Neuronal stem cell (in vitro differentiated cells): ENCODE measurements at regions not wholly inside any gene's neighbourhood (a gene's known extent, or its start where the extent isn't known, plus 50 kb on each side); places are given as distances from the start of the nearest gene placed in this dataset.

Experiments
- DNase-seq: peaks from one replicate; pipeline ENCODE4 v3.0.0-alpha.2; 2013; ENCODE audit warnings: low spot score
- H2AFZ ChIP-seq: one replicate; pipeline ENCODE4 v1.6.1; 2013; ENCODE audit warnings: mild to moderate bottlenecking, low read length, inconsistent platforms
- H2AK5ac ChIP-seq: 2 replicates; pipeline ENCODE4 v1.6.1; 2013; ENCODE audit warnings: low read depth, mild to moderate bottlenecking, inconsistent platforms, low read length, moderate library complexity, mixed read lengths
- H2BK120ac ChIP-seq: 2 replicates; pipeline ENCODE4 v1.6.1; 2013; ENCODE audit warnings: low read depth, mild to moderate bottlenecking, inconsistent platforms, low read length, moderate library complexity, mixed read lengths
- H2BK12ac ChIP-seq: one replicate; pipeline ENCODE4 v1.6.1; 2013; ENCODE audit warnings: low read length, inconsistent platforms
- H2BK15ac ChIP-seq: 2 replicates; pipeline ENCODE4 v1.6.1; 2013; ENCODE audit warnings: mild to moderate bottlenecking, low read length, inconsistent platforms, mixed read lengths
- H2BK5ac ChIP-seq: one replicate; pipeline ENCODE4 v1.6.1; 2013; ENCODE audit warnings: inconsistent platforms, mild to moderate bottlenecking, low read length, moderate library complexity
- H3K14ac ChIP-seq: one replicate; pipeline ENCODE4 v1.6.1; 2013; ENCODE audit warnings: low read length, inconsistent platforms
- H3K18ac ChIP-seq: 2 replicates; pipeline ENCODE4 v1.6.1; 2013; ENCODE audit warnings: low read length, inconsistent platforms
- H3K23ac ChIP-seq: 2 replicates; pipeline ENCODE4 v1.6.1; 2013; ENCODE audit warnings: low read depth, mild to moderate bottlenecking, mixed read lengths, low read length, inconsistent platforms; ENCODE audit not compliant: poor library complexity
- H3K27ac ChIP-seq: replicated peaks from 3 replicates; pipeline ENCODE4 v1.5.1; 2013; ENCODE audit warnings: low read length, inconsistent platforms
- H3K27me3 ChIP-seq, 3 experiments: 2 replicates each; pipeline ENCODE4 v1.6.1; 2013; ENCODE audit warnings: low read length in 3 of 3, mild to moderate bottlenecking in 2 of 3, inconsistent platforms in 1 of 3, low read depth in 1 of 3, mixed read lengths in 1 of 3, moderate library complexity in 1 of 3; ENCODE audit not compliant: control insufficient read depth in 3 of 3, insufficient read depth in 3 of 3
- H3K36me3 ChIP-seq, 2 donors: replicated peaks in 1 of 2; 2 replicates each; pipeline ENCODE4 v1.6.1; 2013; ENCODE audit warnings: low read length in 2 of 2; ENCODE audit not compliant: control insufficient read depth in 2 of 2, insufficient read depth in 2 of 2
- H3K4ac ChIP-seq: 2 replicates; pipeline ENCODE4 v1.6.1; 2013; ENCODE audit warnings: inconsistent platforms, mild to moderate bottlenecking, low read length, moderate library complexity
- H3K4me1 ChIP-seq, 2 donors: 1 replicate in 1 of 2; 2 replicates in 1 of 2; pipeline ENCODE4 v1.6.1; 2013; ENCODE audit warnings: low read length in 2 of 2, low read depth in 1 of 2; ENCODE audit not compliant: control insufficient read depth in 2 of 2, insufficient read depth in 1 of 2
- H3K4me2 ChIP-seq: one replicate; pipeline ENCODE4 v1.6.1; 2013; ENCODE audit warnings: mild to moderate bottlenecking, low read length, inconsistent platforms; ENCODE audit not compliant: insufficient read depth, poor library complexity, severe bottlenecking
- H3K4me3 ChIP-seq, 2 donors: 2 replicates each; pipeline ENCODE4 v1.5.1; 2013; ENCODE audit warnings: low read length in 2 of 2, mild to moderate bottlenecking in 2 of 2, inconsistent platforms in 1 of 2, moderate library complexity in 1 of 2
- H3K79me1 ChIP-seq: one replicate; pipeline ENCODE4 v1.6.1; 2013; ENCODE audit warnings: low read depth, mild to moderate bottlenecking, inconsistent platforms, low read length, moderate library complexity
- H3K9ac ChIP-seq: one replicate; pipeline ENCODE4 v1.6.1; 2013; ENCODE audit warnings: mild to moderate bottlenecking, low read depth, low read length, inconsistent platforms; ENCODE audit not compliant: poor library complexity
- H3K9me3 ChIP-seq, 2 donors: replicated peaks in 1 of 2; 2 replicates each; pipeline versions ENCODE3 to v1.6.1; 2013; ENCODE audit warnings: low read length in 2 of 2, mild to moderate bottlenecking in 2 of 2, inconsistent platforms in 1 of 2, low read depth in 1 of 2, mixed read lengths in 1 of 2, moderate library complexity in 1 of 2; ENCODE audit not compliant: control insufficient read depth in 2 of 2, insufficient read depth in 1 of 2
- H4K8ac ChIP-seq: one replicate; pipeline ENCODE4 v1.6.1; 2013; ENCODE audit warnings: low read depth, mild to moderate bottlenecking, inconsistent platforms, low read length, moderate library complexity
- H4K91ac ChIP-seq: one replicate; pipeline ENCODE4 v1.6.1; 2013; ENCODE audit warnings: low read length, low read depth, mild to moderate bottlenecking, inconsistent platforms; ENCODE audit not compliant: poor library complexity
- WGBS, 2 donors: extraction: QIAGEN DNeasy Blood & Tissue Kit; methylation state at CpG; one replicate each; pipeline ENCODE4 v1.1.7; 2013; ENCODE audit warnings: missing lambda C conversion rate in 2 of 2, mixed read lengths in 1 of 2; ENCODE audit not compliant: insufficient read length in 2 of 2, insufficient replicate concordance in 1 of 2; ENCODE audit errors: extremely low coverage in 2 of 2; 5-methylcytosine and 5-hydroxymethylcytosine counted together

DNA sequence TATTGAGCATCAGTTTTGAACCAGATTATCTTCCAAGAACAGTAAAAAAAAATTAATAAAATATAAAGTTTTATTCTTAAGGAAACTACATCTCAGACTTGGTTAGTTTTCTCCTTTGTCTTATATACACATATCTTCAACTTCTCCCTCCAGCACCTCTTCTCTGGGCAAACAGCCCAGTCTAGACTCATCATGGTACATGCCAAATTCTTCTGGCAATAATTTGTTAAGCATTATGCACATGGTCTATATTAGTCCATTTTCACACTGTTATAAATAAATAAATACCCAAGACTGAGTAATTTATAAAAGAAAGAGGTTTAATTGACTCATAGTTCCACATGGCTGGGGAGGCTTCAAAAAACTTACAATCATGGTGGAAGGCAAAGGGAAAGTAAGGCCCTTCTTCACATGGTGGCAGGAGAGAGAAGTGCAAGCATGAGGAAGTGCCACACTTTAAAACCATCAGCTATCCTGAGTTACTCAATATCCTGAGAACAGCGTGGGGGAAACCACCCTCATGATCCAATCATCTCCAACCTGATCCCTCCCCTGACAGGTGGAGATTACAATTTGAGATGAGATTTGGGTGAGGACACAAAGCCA, 108.7 kb upstream of the RNPC3 start:
- H3K79me1 ChIP-seq: no peaks in the 10 kb centered on the region
- no peak overlapping the region for H2BK5ac ChIP-seq
- H3K9ac ChIP-seq: no peak overlapping the region
- no peak overlapping the region for H3K27ac ChIP-seq
- H3K4ac ChIP-seq: no peak overlapping the region
- no peak overlapping the region for H3K4me3 ChIP-seq
- no peak overlapping the region for H2BK15ac ChIP-seq
- no peak overlapping the region for H4K8ac ChIP-seq
- H2AK5ac ChIP-seq: no peak overlapping the region
- no peak overlapping the region for H3K18ac ChIP-seq
- H2BK120ac ChIP-seq: no peak overlapping the region
- H3K14ac ChIP-seq: no peak overlapping the region
- H3K9me3 ChIP-seq: peaks cover 0 to 2% of the 10 kb centered on the region in 2 donors
- H3K23ac ChIP-seq: no peak overlapping the region
- no peak overlapping the region for H4K91ac ChIP-seq
- no peaks in the 10 kb centered on the region for H3K4me1 ChIP-seq
- WGBS, 2 donors: no CpG with 5 or more reads among the region's 1 CpG
- DNase-seq: no peak
- no peak overlapping the region for H2AFZ ChIP-seq
- H2BK12ac ChIP-seq: no peak overlapping the region
- no peaks in the 10 kb centered on the region for H3K27me3 ChIP-seq
- no peak overlapping the region for H3K4me2 ChIP-seq
- no peaks in the 10 kb centered on the region for H3K36me3 ChIP-seq

DNA sequence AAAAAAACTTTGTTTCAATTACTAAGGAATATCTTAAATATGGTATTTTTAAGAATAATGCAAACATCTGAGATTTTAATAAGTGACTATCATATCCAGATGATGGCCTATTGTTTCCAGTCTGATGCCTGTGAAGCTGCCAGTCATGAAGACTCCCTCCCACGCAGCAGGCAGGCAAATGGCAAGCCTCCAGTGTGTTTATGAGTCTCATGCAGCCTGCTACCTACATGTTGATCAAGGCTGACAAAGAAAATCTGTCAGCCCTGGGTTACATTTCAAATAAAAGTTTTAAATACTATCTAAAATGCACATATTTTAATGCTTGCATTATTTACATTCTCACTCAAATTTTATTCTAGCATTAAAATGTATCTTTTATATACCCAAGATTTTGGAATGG, 137.6 kb upstream of the RNPC3 start:
- no peak overlapping the region for H2AFZ ChIP-seq
- no peak overlapping the region for H4K91ac ChIP-seq
- no peaks in the 10 kb centered on the region for H3K79me1 ChIP-seq
- H3K23ac ChIP-seq: no peak overlapping the region
- no peak overlapping the region for H2BK120ac ChIP-seq
- no peaks in the 10 kb centered on the region for H3K9me3 ChIP-seq
- no peak for DNase-seq
- H3K4me1 ChIP-seq: no peaks in the 10 kb centered on the region
- H3K27ac ChIP-seq: no peak overlapping the region
- H3K4me3 ChIP-seq: no peak overlapping the region
- H2BK15ac ChIP-seq: no peak overlapping the region
- H3K27me3 ChIP-seq: no peaks in the 10 kb centered on the region
- no peak overlapping the region for H3K4me2 ChIP-seq
- no CpG with 5 or more reads among the region's 1 CpG for WGBS, 2 donors
- H2BK5ac ChIP-seq: no peak overlapping the region
- H3K14ac ChIP-seq: no peak overlapping the region
- H3K9ac ChIP-seq: no peak overlapping the region
- H3K4ac ChIP-seq: no peak overlapping the region
- H4K8ac ChIP-seq: no peak overlapping the region
- H2AK5ac ChIP-seq: no peak overlapping the region
- no peaks in the 10 kb centered on the region for H3K36me3 ChIP-seq
- no peak overlapping the region for H3K18ac ChIP-seq
- H2BK12ac ChIP-seq: no peak overlapping the region

DNA sequence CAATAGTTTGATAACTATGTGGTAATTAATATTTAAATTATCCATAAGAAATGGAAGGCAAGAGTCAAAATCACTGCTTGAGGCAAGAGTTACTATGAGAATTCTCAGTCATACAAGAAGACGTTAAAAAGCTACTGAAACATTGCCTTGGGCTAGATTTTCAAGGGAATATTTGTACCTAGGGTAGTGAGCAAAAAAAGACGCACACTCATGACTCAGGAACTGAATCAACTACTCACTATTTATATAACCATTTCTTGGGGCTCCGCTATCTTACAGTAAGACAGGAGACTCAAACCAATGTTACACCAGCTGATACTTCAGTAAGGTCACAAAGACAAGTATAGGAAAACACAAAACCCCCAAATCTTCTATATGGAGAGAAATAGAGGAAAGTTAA, 151.5 kb upstream of the RNPC3 start:
- Histone ChIP-seq H3K36me3 (no peaks in the 10 kb centered on the region), H3K4ac (no peak overlapping the region), H4K8ac (no peak overlapping the region), H3K9ac (no peak overlapping the region), H2BK120ac (no peak overlapping the region), H3K4me1 (no peaks in the 10 kb centered on the region), H3K4me3 (no peak overlapping the region), H2AFZ (no peak overlapping the region), H3K23ac (no peak overlapping the region), H3K4me2 (no peak overlapping the region), H2BK12ac (no peak overlapping the region), H3K27ac (no peak overlapping the region), H3K9me3 (no peaks in the 10 kb centered on the region), H3K27me3 (no peaks in the 10 kb centered on the region), H2BK5ac (no peak overlapping the region), H3K14ac (no peak overlapping the region), H2BK15ac (no peak overlapping the region), H4K91ac (no peak overlapping the region), H3K79me1 (no peaks in the 10 kb centered on the region), H2AK5ac (no peak overlapping the region), H3K18ac (no peak overlapping the region)
- DNase-seq: no peak
- WGBS, 2 donors: no CpG with 5 or more reads among the region's 3 CpGs

DNA sequence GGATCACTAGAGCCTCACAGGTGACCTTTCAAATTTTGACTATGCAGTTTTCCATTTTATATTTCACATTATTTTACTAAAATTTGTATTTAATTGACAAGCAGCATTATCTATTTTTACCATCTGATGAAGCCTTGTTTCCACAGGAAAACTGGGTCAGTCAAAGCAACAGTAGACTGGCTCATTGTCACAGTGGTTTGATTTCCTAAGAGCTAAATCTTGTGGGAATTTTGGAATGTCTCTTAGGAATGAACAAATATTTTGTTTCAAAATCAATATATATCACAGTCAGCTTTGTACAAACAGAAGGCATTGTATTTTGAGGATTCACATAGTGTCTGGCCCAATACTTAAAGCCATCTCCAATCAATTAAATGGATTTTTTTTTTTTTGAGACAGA, 152.6 kb upstream of the RNPC3 start:
- H3K18ac ChIP-seq: no peak overlapping the region
- no peak overlapping the region for H2BK5ac ChIP-seq
- no peaks in the 10 kb centered on the region for H3K9me3 ChIP-seq
- H3K4ac ChIP-seq: no peak overlapping the region
- H4K91ac ChIP-seq: no peak overlapping the region
- no peak overlapping the region for H3K4me2 ChIP-seq
- H3K27me3 ChIP-seq: no peaks in the 10 kb centered on the region
- no peak overlapping the region for H2AFZ ChIP-seq
- no peak overlapping the region for H2BK15ac ChIP-seq
- no peak overlapping the region for H2AK5ac ChIP-seq
- H3K4me3 ChIP-seq: no peak overlapping the region
- H4K8ac ChIP-seq: no peak overlapping the region
- H3K4me1 ChIP-seq: no peaks in the 10 kb centered on the region
- H3K23ac ChIP-seq: no peak overlapping the region
- no peak overlapping the region for H2BK120ac ChIP-seq
- no peaks in the 10 kb centered on the region for H3K36me3 ChIP-seq
- H3K27ac ChIP-seq: no peak overlapping the region
- no peak overlapping the region for H3K14ac ChIP-seq
- no peak overlapping the region for H2BK12ac ChIP-seq
- no peak for DNase-seq
- H3K9ac ChIP-seq: no peak overlapping the region
- H3K79me1 ChIP-seq: no peaks in the 10 kb centered on the region
